ENCODE measurements at regions not wholly inside any gene's neighbourhood (a gene's known extent, or its start where the extent isn't known, plus 50 kb on each side); places are given as distances from the start of the nearest gene placed in this dataset.

DNA sequence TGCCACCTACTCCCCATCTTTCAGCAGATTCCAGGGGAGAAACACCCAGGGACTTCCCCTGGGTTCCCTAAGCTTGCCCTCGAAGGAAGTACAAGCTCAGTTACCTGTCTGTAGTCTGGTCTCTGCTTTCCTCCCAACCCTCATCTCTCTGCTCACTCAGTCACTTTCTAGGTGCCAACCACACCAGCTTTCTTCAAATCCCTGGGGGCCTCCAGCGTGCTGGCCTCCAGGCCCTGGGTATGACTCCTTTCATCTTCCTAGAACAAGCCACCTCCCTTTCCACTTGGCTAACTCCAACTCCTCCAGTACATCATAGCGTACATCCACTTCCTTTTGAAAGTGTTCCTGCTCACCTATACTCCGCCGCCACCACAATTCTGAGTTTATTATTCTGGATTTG is 222.6 kb downstream of the SNX18 start:
- TF ChIP-seq, protein P1, sequence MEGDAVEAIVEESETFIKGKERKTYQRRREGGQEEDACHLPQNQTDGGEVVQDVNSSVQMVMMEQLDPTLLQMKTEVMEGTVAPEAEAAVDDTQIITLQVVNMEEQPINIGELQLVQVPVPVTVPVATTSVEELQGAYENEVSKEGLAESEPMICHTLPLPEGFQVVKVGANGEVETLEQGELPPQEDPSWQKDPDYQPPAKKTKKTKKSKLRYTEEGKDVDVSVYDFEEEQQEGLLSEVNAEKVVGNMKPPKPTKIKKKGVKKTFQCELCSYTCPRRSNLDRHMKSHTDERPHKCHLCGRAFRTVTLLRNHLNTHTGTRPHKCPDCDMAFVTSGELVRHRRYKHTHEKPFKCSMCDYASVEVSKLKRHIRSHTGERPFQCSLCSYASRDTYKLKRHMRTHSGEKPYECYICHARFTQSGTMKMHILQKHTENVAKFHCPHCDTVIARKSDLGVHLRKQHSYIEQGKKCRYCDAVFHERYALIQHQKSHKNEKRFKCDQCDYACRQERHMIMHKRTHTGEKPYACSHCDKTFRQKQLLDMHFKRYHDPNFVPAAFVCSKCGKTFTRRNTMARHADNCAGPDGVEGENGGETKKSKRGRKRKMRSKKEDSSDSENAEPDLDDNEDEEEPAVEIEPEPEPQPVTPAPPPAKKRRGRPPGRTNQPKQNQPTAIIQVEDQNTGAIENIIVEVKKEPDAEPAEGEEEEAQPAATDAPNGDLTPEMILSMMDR (conservative IDR thresholded peaks at IDR 0.05; ENCODE audit: low read length): no peak
- TF ChIP-seq EZH2phosphoT487 (IDR thresholded peaks at IDR 0.05; ENCODE audit: borderline replicate concordance): no peak

Data from Loucy (cell line).